ENCODE measurements at regions not wholly inside any gene's neighbourhood (a gene's known extent, or its start where the extent isn't known, plus 50 kb on each side); places are given as distances from the start of the nearest gene placed in this dataset.

DNA sequence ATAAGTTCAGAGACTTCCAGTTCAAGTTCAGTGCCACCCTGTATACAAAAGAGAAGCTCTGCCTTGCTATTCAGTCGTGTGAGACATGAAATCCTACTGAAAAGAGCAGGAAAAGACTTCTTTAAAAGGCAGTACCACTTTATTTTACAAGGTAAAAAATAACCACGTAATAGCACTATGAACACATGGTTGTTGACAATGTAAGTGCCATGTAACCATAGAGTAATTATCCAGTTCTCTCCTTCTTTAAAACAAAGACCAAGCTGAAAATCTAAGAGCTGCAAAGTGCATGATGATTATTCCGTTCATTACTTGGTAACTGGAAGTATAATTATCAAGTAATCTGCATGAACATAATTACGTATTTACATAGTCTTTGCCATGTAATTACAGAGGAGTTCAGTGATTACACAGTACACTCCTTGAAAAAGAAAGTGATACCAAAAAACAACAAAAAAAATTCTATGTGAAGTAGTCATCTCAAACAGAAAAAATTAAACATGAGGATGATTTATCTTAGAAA, 288.7 kb downstream of the EFNB2 start:
- TF ChIP-seq CTCF (IDR thresholded peaks at IDR 0.05; ENCODE audit: insufficient read depth, low read length, poor library complexity, severe bottlenecking), result no peak
- no peaks in the 10 kb centered on the region for H3K27me3 ChIP-seq (replicated peaks; ENCODE audit: control insufficient read depth, insufficient read depth, low read length)
- no peak for DNase-seq (ENCODE audit: extremely low read depth, insufficient read length)
- H3K4me3 ChIP-seq (replicated peaks; ENCODE audit: low read depth, low read length), result no peak overlapping the region
- no peaks in the 10 kb centered on the region for H3K36me3 ChIP-seq (ENCODE audit: control insufficient read depth, insufficient read depth, low read length)

DNA sequence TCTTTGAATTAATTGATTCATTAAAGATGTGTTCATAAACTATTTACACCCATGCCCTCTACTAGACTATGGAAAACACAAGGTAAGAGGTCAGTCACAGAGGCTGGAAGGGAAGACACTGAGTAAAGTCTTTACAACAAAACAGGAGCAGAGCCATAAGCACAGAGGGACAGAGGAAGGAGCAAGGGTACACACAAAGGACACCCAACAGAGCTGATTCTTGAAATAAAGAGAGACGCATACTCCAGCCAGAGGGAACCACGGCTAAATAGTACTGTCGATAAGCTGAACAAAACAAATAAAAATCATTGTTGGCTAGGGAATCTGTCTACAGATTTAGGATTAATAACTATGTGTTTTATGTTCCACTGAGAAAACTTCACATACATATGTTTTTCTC, 289.2 kb downstream of the EFNB2 start:
- no peak for TF ChIP-seq CTCF (IDR thresholded peaks at IDR 0.05; ENCODE audit: insufficient read depth, low read length, poor library complexity, severe bottlenecking)
- no peak for DNase-seq (ENCODE audit: extremely low read depth, insufficient read length)
- no peak overlapping the region for H3K4me3 ChIP-seq (replicated peaks; ENCODE audit: low read depth, low read length)
- no peaks in the 10 kb centered on the region for H3K27me3 ChIP-seq (replicated peaks; ENCODE audit: control insufficient read depth, insufficient read depth, low read length)
- no peaks in the 10 kb centered on the region for H3K36me3 ChIP-seq (ENCODE audit: control insufficient read depth, insufficient read depth, low read length)

DNA sequence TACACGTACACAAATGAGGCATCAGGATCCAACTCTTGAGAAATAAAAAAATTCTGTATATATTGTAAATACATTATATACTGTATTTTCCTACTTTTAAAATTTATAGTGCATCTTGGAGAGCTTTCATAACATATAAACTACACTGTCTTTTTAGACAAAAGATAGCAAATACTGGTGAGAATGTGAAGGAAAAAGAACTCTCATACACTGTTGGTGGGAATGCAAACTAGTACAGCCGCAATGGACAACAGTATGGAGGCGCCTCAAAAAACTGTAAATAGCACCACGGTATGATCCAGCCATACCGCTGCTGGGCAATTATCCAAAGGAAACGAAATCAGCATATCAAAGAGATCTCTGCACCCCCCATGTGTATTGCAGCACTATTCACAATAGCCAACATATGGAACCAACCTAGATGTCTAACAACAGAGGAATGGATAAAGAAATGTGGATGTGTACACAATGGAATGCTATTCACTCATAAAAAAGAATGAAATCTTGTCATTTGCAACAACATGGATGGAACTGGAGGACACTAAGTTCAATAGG, 292.4 kb downstream of the EFNB2 start:
- no peak overlapping the region for H3K4me3 ChIP-seq (replicated peaks; ENCODE audit: low read depth, low read length)
- H3K36me3 ChIP-seq (ENCODE audit: control insufficient read depth, insufficient read depth, low read length), result no peaks in the 10 kb centered on the region
- no peak for TF ChIP-seq CTCF (IDR thresholded peaks at IDR 0.05; ENCODE audit: insufficient read depth, low read length, poor library complexity, severe bottlenecking)
- H3K27me3 ChIP-seq (replicated peaks; ENCODE audit: control insufficient read depth, insufficient read depth, low read length), result no peaks in the 10 kb centered on the region
- DNase-seq (ENCODE audit: extremely low read depth, insufficient read length), result no peak

GRCh38 chr13:106241974-106242953, 293.2 kb downstream of the EFNB2 start:
- TF ChIP-seq CTCF (IDR thresholded peaks at IDR 0.05; ENCODE audit: insufficient read depth, low read length, poor library complexity, severe bottlenecking), result no peak
- H3K36me3 ChIP-seq (ENCODE audit: control insufficient read depth, insufficient read depth, low read length), result no peaks in the 10 kb centered on the region
- DNase-seq (ENCODE audit: extremely low read depth, insufficient read length), result no peak
- H3K4me3 ChIP-seq (replicated peaks; ENCODE audit: low read depth, low read length), result no peak overlapping the region
- no peaks in the 10 kb centered on the region for H3K27me3 ChIP-seq (replicated peaks; ENCODE audit: control insufficient read depth, insufficient read depth, low read length)

GRCh38 chr13:106238690-106239089, 296.8 kb downstream of the EFNB2 start:
- no peak for TF ChIP-seq CTCF (IDR thresholded peaks at IDR 0.05; ENCODE audit: insufficient read depth, low read length, poor library complexity, severe bottlenecking)

More at GRCh38 chr13:106238690-106239089, 296.8 kb downstream of the EFNB2 start:
- no peak for DNase-seq (ENCODE audit: extremely low read depth, insufficient read length)
- Histone ChIP-seq H3K27me3 (replicated peaks; ENCODE audit: control insufficient read depth, insufficient read depth, low read length) (no peaks in the 10 kb centered on the region), H3K36me3 (ENCODE audit: control insufficient read depth, insufficient read depth, low read length) (no peaks in the 10 kb centered on the region), H3K4me3 (replicated peaks; ENCODE audit: low read depth, low read length) (no peak overlapping the region)
